GM12892 (cell line): ENCODE measurements at regions not wholly inside any gene's neighbourhood (a gene's known extent, or its start where the extent isn't known, plus 50 kb on each side); places are given as distances from the start of the nearest gene placed in this dataset.

ENCODE experiments used
- DNase-seq: peaks from one replicate; pipeline ENCODE4 v3.0.0; 2011; ENCODE audit not compliant: insufficient read length
- FAIRE-seq: peaks from 2 replicates; lab custom pipeline; 2011; peaks lifted over from hg19 to GRCh38; lab: Jason Lieb, UNC
- POLR2A ChIP-seq: IDR thresholded peaks from 2 replicates; pipeline ENCODE4 v1.6.1; 2011; ENCODE audit warnings: low read depth, low read length, control low read depth
- POLR2AphosphoS5 ChIP-seq: IDR thresholded peaks from 2 replicates; pipeline ENCODE4 v1.6.1; 2011; ENCODE audit warnings: low read depth, low read length, control low read depth
- TAF1 ChIP-seq: IDR thresholded peaks from 2 replicates; pipeline ENCODE4 v1.6.1; 2011; ENCODE audit warnings: low read depth, mild to moderate bottlenecking, control low read depth, low read length, borderline replicate concordance

- DNase-seq (no peak), FAIRE-seq (no peak)
- TF ChIP-seq TAF1 = no peak
- no peak for TF ChIP-seq POLR2A
- no peak for TF ChIP-seq POLR2AphosphoS5
Measured at GRCh38 chr18:70673831-70674230, 385.0 kb downstream of the SOCS6 start.

GRCh38 chr18:70672581-70672980, 383.7 kb downstream of the SOCS6 start:
- no peak for FAIRE-seq
- TF ChIP-seq POLR2A (no peak), POLR2AphosphoS5 (no peak), TAF1 (no peak)
- no peak for DNase-seq

DNA sequence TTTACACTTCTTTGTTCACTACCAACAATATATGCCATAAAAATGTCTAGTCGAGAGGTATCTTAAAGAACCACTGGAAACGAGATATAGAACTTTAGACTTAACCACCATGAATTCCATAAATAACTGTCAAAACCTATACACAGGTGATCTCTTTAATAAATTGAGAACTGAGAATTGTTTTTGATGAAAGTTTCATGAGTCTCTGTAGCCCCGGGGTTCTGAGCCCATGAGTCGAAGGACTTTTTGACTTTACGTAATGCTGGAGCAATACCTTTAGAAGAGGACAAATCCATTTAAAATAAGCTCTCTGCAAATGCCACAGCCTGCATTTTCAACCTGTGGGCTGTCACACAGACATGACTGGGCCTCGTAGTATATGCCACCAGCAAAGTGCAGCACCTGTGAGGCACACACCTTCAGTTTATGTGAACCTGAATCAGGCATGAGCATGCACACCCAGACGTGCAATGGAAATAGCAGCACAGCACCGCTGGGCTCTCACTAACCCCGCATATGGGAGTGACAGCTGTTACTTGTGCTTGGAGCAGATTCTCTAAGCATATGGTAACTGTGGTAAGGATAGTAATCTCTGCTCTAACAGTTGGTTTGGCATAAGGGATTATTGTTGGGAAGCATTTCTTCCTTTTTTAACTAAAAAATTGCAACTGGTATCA, 383.2 kb downstream of the SOCS6 start:
- no peak for FAIRE-seq
- no peak for DNase-seq
- no peak for TF ChIP-seq POLR2AphosphoS5
- TF ChIP-seq TAF1 = no peak
- TF ChIP-seq POLR2A = no peak

GRCh38 chr18:70666936-70667335, 378.1 kb downstream of the SOCS6 start:
- FAIRE-seq = no peak
- TF ChIP-seq POLR2AphosphoS5 (no peak), TAF1 (no peak), POLR2A (no peak)
- DNase-seq = no peak

DNA sequence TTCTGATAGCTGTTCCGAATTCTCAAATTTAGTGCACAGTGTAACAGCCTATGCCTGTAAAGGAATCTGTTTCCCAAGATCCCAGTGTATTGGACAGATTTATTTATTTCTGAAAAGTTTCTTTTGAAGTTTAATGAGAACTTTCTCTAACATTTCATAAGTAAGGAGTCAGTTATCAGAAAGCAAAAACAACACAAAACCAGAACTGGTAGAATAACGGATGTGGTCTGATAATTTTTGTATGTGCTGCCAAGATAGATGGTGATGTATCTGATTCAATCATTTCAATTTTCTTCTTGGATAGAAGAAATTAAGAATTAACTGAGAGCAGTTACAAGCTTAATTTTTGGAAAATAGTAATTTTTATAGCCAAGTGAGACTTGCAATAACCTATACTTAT, 374.3 kb downstream of the SOCS6 start:
- FAIRE-seq (no peak), DNase-seq (no peak)
- TF ChIP-seq TAF1 = no peak
- TF ChIP-seq POLR2A = no peak
- TF ChIP-seq POLR2AphosphoS5 = no peak

DNA sequence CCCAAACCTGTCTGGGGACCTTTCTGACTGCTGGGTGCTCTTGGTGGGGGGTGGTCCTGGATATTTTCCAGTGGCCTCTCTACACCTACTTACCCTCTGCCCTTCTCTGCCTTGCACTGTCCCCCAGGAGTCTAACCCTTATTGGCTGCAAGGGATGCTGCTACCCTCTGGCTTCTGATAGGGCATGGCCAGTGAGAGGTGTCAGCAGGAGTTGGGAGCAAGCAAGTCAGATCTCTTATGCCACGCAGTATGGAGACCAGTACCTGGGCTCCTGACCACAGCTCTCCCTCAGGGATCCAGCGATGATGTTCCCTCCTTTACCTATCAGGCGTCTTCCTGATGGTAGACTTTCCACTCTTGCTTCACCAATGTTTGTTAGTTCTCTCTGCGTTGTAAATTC, 373.7 kb downstream of the SOCS6 start:
- no peak for TF ChIP-seq POLR2A
- TF ChIP-seq POLR2AphosphoS5 = no peak
- TF ChIP-seq TAF1 = no peak
- no peak for FAIRE-seq

DNA sequence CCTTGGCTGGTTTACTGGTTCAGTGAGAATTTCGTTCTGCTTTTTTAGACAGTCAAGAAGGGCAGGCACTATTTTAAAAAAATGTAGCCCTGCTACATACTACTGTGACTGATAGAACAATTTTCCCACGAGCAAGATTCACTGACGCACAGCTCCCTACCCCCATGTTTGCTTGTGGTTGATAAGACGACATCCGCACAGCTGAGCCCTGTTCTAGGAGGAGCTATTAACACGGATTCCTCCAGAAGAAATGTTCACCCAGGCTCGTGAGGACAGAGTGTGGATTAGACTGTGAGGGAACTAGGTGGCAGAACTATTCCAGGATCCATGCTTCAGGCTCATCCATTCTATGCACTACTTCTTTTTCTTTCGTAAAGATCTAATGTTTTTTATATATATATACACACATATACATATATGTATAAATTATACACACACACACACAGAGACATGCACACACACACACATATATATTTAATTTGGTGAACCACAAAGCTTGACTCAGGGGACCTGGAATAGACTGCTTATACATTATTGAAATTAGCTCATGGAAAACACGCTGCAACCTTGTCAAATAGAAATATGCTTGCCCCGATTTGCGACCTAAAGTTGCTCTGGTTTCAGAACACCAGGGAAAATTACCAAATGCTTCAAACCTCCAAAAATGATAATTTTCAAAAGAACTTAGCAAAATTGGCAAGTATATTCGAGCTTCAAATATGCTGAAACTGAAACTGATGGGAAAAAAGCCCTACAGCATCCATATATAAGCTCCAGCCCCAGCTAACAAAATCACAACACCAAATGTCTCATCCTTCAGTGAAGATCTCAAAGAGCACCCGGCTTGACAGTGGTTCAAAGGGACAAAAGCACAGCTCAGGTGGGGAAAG, 370.4 kb downstream of the SOCS6 start:
- DNase-seq = no peak
- FAIRE-seq = no peak
- TF ChIP-seq TAF1 (no peak), POLR2AphosphoS5 (no peak), POLR2A (no peak)

More for the DNA sequence above, 373.7 kb downstream of the SOCS6 start:
- DNase-seq = no peak

DNA sequence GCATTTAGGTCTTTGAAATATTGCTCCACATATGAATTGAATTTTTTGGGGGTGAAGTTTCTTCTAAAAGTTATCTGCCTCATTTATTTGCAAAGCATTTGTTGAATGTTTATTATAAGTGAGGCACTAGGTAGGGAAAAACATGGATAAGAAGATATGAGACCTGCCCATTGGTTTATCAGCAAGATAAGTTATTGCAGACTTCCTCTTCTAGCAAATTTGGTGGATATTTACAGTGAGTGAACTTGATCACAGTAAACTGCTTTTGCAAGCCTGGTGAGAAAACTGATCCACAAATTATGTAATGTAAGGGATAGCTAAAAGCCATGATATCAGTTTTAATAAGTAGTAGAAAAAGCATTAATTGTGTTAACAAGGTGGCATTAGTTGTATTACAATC, 364.8 kb downstream of the SOCS6 start:
- FAIRE-seq (no peak), DNase-seq (no peak)

DNA sequence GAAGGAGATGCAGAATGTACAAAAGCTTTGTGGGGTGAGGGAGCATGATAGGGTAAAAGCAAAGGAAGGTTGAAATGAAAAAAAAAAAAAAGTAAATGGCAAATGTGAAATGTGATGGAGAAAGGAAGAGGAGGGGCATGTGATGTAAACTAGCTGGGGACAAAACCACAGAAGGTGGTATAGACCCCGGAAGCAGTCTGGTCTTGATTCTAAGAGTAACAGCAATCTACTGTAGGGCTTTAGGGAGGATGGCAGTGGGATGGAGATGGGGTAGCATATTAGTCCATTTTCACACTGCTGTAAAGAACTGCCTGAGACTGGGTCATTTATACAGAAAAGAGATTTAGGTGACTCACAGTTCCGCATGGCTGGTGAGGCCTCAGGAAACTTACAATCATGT, 362.0 kb downstream of the SOCS6 start:
- TF ChIP-seq POLR2A (no peak), TAF1 (no peak), POLR2AphosphoS5 (no peak)
- FAIRE-seq = no peak

More for the DNA sequence above, 364.8 kb downstream of the SOCS6 start:
- no peak for TF ChIP-seq POLR2AphosphoS5
- TF ChIP-seq POLR2A = no peak
- TF ChIP-seq TAF1 = no peak

DNA sequence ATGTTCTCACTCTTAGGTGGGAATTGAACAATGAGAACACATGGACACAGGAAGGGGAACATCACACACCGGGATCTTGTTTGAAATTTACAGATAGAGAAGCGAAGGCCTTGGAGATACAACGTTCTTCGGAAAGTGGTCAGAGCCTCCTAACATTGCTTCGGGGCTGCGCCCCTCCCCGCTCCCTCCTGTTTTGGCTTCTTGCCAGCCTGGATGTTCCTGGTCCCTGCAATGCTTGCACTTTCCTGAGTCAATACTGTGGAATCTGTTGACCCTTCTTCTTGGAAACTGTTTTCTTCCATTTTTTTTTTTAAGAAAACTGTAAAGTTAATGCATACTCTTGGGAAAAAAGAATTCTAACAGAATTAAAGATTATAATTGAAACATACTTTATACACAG, 360.8 kb downstream of the SOCS6 start:
- TF ChIP-seq POLR2A = no peak
- no peak for TF ChIP-seq TAF1
- no peak for TF ChIP-seq POLR2AphosphoS5
- no peak for FAIRE-seq

More for the DNA sequence above, 362.0 kb downstream of the SOCS6 start:
- DNase-seq = no peak

DNA sequence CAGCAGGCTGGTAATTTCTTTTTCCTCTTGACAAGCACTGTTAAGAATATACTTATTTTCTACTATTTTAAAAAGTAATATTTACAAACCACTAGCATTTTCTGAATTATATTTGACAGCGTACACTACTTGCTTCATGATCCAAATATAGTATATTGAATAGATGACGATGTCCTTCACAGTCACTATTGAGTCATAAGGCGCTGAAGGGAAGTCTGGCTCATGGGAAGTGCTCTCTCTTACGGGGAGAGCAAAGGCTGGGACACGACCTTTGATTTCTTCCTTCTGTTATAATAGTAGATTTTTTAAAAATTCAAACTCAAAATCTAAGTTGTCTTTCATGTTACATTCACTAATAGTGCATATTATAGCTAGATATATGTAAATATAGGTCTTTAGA, 357.1 kb downstream of the SOCS6 start:
- TF ChIP-seq POLR2AphosphoS5 = no peak
- TF ChIP-seq POLR2A = no peak
- TF ChIP-seq TAF1 = no peak
- no peak for DNase-seq
- FAIRE-seq = no peak

More for the DNA sequence above, 360.8 kb downstream of the SOCS6 start:
- DNase-seq = no peak

DNA sequence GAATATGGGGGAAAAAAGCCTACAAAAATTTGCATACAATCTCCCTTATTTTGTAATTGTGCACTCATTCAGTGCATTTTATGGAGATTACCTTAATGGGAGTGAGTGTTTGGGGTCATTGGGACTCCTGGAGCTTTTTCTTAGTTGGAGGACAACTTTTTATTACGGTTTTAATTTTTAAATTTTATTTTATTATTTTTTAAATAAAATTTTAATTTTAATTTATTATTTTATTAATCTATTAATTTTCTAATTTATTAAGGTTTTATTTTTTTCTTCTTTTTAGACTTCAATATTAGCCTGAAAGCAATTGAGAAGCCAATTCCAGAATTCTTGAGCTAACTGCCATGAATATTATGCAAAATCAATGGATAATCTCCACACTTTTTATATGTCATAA, 355.0 kb downstream of the SOCS6 start:
- TF ChIP-seq POLR2A (no peak), TAF1 (no peak), POLR2AphosphoS5 (no peak)
- FAIRE-seq (no peak), DNase-seq (no peak)

DNA sequence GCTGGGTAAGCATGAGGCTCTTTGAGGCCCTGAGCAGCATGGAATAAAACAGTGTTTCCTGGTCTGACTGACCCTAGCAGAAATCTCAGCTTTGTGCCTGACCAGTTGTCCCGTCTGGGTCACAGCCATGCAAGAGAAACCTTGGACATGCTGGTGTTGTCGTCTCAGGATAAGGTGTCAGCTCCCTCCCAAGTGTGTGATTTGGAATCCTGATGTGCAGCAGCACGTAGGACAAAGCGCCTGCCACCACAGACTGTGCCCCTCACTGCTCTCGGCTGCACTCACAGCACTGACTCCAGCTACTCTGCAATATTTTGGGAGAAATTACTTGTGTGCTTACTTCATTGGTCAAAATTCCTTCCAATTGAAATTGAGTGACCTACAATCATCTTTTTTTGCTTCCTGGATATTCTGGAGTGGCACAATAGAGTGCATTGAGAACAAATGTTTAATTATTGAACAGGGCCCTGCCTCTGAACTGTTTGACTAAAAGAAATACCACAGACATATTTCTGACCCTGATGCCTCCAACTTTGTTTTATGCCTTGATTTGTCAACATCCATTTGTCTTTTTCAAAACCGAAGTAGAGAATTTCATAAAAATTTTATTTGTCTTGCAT, 352.4 kb downstream of the SOCS6 start:
- FAIRE-seq (no peak), DNase-seq (no peak)
- TF ChIP-seq TAF1 (no peak), POLR2AphosphoS5 (no peak), POLR2A (no peak)
